Stimulated activated naive B cell treated with anti-CD40 and anti-IgM and Interleukin-4, amounts not matched to agents 10 μg/mL and 1 μg/mL and 100 μg/mL, for 72 hours (primary cell): ENCODE measurements at regions not wholly inside any gene's neighbourhood (a gene's known extent, or its start where the extent isn't known, plus 50 kb on each side); places are given as distances from the start of the nearest gene placed in this dataset.

Source experiments
- ATAC-seq, 2 donors: fragments of 150-1000 bp; cut with Tn5 transposase; replicated peaks; 2 replicates each; pipeline ENCODE4 v1.10.0; 2021; ENCODE audit warnings: moderate library complexity in 1 of 2
- DNase-seq: peaks from one replicate; pipeline ENCODE4 v3.0.0; 2021
- H3K27ac Mint-ChIP-seq: one replicate; pipeline ENCODE4 v1.8.0; 2022; ENCODE audit warnings: mild to moderate bottlenecking, mixed read lengths
- H3K27me3 Mint-ChIP-seq, 2 donors: one replicate each; pipeline ENCODE4 v1.8.0; 2022; ENCODE audit warnings: mixed read lengths in 2 of 2
- H3K36me3 Mint-ChIP-seq, 2 donors: one replicate each; pipeline ENCODE4 v1.8.0; 2022; ENCODE audit warnings: mixed read lengths in 2 of 2, mild to moderate bottlenecking in 1 of 2
- H3K4me1 Mint-ChIP-seq, 2 donors: one replicate each; pipeline ENCODE4 v1.8.0; 2022; ENCODE audit warnings: mixed read lengths in 2 of 2, mild to moderate bottlenecking in 1 of 2
- H3K4me3 Mint-ChIP-seq, 2 donors: one replicate each; pipeline ENCODE4 v1.8.0; 2022; ENCODE audit warnings: mild to moderate bottlenecking in 2 of 2, mixed read lengths in 2 of 2, moderate library complexity in 1 of 2
- H3K9me3 Mint-ChIP-seq, 2 donors: one replicate each; pipeline ENCODE4 v1.8.0; 2022; ENCODE audit warnings: mixed read lengths in 2 of 2, mild to moderate bottlenecking in 1 of 2

DNA sequence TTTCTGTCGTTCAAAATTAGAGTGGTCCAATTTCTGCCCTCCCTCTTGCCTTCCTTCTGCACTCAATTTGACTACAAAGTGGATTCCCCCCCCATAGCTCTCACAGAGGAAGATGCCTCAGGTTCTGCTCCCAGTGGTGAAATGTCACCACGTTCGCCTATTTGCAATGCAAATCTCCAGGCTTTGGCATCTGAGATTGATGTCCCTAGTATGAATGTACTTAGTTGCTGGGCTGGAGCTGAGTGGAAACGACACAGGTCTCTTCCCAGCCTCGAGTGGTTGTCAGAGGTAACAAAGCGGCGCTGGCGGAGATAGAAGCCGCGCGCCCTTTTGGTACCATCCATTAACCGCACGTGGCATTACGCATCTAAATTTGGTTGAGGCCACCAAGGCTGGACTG lies 860.1 kb downstream of the MCTP2 start:
- Mint-ChIP-seq H3K4me1 (no peaks in the 10 kb centered on the region), H3K9me3 (peaks cover 4 to 5% of the 10 kb centered on the region in 2 donors), H3K4me3 (no peak overlapping the region), H3K36me3 (no peaks in the 10 kb centered on the region), H3K27me3 (no peaks in the 10 kb centered on the region), H3K27ac (no peak overlapping the region)
- no peak for ATAC-seq
- no peak for DNase-seq

DNA sequence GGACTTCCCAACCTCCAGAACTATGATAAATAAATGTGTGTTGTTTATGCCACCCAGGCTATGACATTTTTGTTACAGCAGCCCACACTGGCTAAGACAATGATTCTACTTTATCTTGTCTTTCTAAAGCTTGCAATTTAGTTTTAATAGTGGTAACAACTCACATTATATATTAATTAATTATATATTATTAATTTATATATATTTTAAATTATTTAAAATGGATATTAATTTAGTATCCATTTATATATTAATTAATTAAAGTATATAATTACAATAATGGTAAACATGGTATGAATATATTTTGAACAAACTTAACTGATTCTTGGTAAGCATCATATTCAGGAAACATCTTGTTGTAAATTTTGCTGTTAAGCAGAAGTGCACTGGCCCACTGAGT lies 863.9 kb downstream of the MCTP2 start:
- ATAC-seq = no peak
- no peaks in the 10 kb centered on the region for H3K27me3 Mint-ChIP-seq

DNA sequence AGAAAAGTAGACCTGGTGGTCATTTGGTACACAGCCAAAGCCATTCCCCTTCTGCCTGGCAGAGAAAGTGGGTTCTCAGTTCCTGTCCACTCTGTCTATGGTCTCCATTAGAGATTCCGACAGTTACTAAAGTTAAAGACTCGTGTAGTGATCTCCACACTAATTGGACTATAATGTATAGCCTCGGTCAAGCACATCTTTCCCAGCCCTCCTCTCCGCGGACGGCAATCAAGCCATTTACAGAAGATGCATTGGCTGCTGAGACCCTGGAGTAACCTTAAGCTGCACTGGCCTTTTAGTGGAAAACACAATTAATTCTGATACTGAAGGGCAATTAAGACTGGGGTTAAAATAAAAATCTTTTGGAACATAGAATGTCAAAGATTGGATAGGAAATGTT lies 865.3 kb downstream of the MCTP2 start:
- ATAC-seq = no peak
- no peak overlapping the region for H3K27ac Mint-ChIP-seq
- H3K4me3 Mint-ChIP-seq = no peak overlapping the region
- peaks cover 5% of the 10 kb centered on the region in 2 donors for H3K9me3 Mint-ChIP-seq
- H3K27me3 Mint-ChIP-seq = no peaks in the 10 kb centered on the region
- no peak for DNase-seq
- H3K4me1 Mint-ChIP-seq = no peaks in the 10 kb centered on the region
- no peaks in the 10 kb centered on the region for H3K36me3 Mint-ChIP-seq

More for the DNA sequence above, 863.9 kb downstream of the MCTP2 start:
- Mint-ChIP-seq H3K4me1 (no peaks in the 10 kb centered on the region), H3K9me3 (peaks cover 3 to 5% of the 10 kb centered on the region in 2 donors), H3K27ac (no peak overlapping the region), H3K36me3 (no peaks in the 10 kb centered on the region), H3K4me3 (no peak overlapping the region)
- no peak for DNase-seq

DNA sequence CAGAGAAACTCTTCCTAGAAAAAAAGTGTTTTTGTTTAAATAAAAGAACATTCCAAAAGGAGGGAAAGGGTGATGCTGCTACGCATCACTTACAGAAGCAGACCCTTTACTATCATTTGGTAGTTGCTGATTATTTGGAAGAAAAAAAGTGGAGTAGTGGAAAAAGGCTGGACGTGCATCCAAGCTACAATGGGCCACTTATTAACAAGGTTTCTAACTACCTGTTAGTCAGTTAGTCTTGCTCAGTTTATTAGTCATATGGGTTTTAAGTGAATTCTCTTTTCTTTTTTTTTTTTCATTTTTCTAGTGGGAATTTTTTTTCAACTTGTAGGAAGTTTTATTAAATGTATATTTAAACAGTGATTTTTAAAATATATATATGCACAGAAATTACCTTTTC lies 866.0 kb downstream of the MCTP2 start:
- Mint-ChIP-seq H3K27ac (no peak overlapping the region), H3K27me3 (no peaks in the 10 kb centered on the region), H3K4me3 (no peak overlapping the region), H3K36me3 (no peaks in the 10 kb centered on the region), H3K9me3 (peaks cover 5% of the 10 kb centered on the region in 2 donors), H3K4me1 (no peaks in the 10 kb centered on the region)
- DNase-seq (no peak), ATAC-seq (no peak)

DNA sequence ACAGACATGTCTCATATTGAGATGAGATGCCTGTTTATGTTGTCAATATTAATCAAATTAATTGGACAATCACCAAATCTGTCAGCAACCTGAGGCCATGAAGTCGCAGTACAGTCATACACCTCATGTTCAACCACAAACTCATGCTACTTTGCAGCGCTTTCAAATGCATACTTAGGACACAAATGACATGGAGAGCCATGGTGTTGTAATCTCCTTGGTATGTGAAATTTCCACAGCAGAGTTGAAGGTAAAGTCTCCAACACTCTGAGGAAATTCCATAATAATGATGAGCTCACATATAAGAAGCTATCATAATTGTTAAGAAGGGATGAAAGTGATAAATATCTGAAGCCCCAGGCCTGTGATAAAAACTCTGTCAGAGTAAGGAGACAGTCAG lies 873.9 kb downstream of the MCTP2 start:
- H3K27ac Mint-ChIP-seq = no peak overlapping the region
- H3K4me3 Mint-ChIP-seq = no peak overlapping the region
- H3K9me3 Mint-ChIP-seq = peaks cover 0 to 5% of the 10 kb centered on the region in 2 donors
- H3K36me3 Mint-ChIP-seq = no peaks in the 10 kb centered on the region
- no peak for ATAC-seq
- H3K4me1 Mint-ChIP-seq = no peaks in the 10 kb centered on the region
- no peak for DNase-seq
- no peaks in the 10 kb centered on the region for H3K27me3 Mint-ChIP-seq

DNA sequence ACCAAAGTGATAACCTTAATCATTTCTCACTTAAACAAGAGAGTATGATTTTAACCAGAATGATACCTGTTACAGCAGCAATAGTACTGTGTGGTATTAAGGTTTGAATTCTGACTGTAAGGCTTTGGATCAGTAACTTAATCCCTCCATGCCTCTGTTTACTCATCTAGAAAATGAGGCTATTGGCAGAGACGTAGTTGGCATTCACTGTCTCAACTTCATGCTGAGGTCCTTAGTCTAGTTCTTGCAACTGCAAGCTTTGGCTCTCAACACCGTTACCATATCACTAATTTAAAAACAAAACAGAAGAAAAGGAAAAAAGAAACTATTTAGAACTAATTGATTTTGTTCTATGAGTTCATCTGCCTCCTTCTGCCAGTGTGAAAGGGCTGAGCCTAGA lies 875.4 kb downstream of the MCTP2 start:
- Mint-ChIP-seq H3K27ac (no peak overlapping the region), H3K4me3 (no peak overlapping the region), H3K27me3 (no peaks in the 10 kb centered on the region), H3K9me3 (peaks cover 0 to 2% of the 10 kb centered on the region in 2 donors), H3K4me1 (no peaks in the 10 kb centered on the region), H3K36me3 (no peaks in the 10 kb centered on the region)
- ATAC-seq (no peak), DNase-seq (no peak)

DNA sequence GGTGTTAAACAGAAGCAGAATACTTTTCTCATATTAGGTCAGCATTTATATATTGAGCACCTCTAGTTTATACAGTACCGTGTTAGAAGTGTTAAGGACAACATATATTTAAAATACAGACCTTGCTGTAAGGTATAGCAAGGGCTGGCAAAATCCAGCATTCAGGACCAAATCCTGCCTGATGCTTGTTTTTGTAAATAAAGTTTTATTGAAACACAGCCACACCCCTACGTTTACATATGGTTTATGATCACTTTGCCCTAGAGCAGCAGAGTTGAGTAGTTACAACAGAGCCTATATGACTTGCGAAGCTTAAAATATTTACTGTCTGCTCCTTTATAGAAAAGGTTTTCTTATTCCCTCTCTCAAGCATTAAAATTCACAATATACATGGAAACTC lies 877.3 kb downstream of the MCTP2 start:
- peaks cover 0 to 2% of the 10 kb centered on the region in 2 donors for H3K9me3 Mint-ChIP-seq
- DNase-seq = no peak
- no peak overlapping the region for H3K4me3 Mint-ChIP-seq
- no peaks in the 10 kb centered on the region for H3K4me1 Mint-ChIP-seq
- H3K36me3 Mint-ChIP-seq = no peaks in the 10 kb centered on the region
- ATAC-seq = no peak
- no peaks in the 10 kb centered on the region for H3K27me3 Mint-ChIP-seq
- no peak overlapping the region for H3K27ac Mint-ChIP-seq

DNA sequence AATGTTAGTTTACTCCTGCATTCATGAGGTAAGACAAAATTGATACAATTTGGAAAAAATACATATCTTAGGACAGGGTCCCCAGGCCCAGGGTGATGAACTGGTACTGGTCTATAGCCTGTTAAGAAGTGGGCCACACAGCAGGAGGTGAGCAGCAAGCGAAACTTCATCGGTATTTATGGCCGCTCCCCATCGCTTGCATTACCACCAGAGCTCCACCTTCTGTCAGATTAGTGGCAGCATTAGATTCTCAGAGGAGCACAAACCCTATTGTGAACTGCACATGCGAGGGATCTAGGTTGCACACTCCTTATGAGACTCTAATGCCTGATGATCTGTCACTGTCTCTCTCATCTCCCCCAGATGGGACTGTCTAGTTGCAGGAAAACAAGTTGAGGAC lies 880.6 kb downstream of the MCTP2 start:
- no peak overlapping the region for H3K27ac Mint-ChIP-seq
- no peak for DNase-seq
- H3K27me3 Mint-ChIP-seq = no peaks in the 10 kb centered on the region
- H3K9me3 Mint-ChIP-seq = peaks cover 0 to 2% of the 10 kb centered on the region in 2 donors
- H3K36me3 Mint-ChIP-seq = no peaks in the 10 kb centered on the region
- no peak overlapping the region for H3K4me3 Mint-ChIP-seq
- ATAC-seq = no peak
- no peaks in the 10 kb centered on the region for H3K4me1 Mint-ChIP-seq

DNA sequence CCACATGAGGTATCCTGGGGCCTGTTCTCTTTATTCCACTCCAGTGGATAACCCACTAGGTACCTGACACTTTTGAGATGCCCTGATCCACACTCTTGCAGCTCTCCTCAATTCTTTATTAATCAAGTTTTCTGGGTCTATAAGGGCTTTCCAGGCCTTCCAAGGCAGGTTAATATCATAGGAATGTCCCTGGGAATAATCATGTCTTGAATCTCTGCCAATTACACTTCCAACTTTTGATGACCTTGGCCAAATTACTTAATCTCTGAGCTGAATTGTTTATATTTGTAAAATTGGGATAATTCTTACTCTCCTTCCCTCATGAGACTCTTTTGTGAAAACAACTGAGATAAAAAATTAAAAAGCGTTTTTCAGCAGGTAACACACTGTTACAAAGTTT lies 881.7 kb downstream of the MCTP2 start:
- H3K27me3 Mint-ChIP-seq = no peaks in the 10 kb centered on the region
- DNase-seq (no peak), ATAC-seq (no peak)
- no peaks in the 10 kb centered on the region for H3K4me1 Mint-ChIP-seq
- H3K9me3 Mint-ChIP-seq = peaks cover 0 to 2% of the 10 kb centered on the region in 2 donors
- no peak overlapping the region for H3K27ac Mint-ChIP-seq
- no peaks in the 10 kb centered on the region for H3K36me3 Mint-ChIP-seq
- no peak overlapping the region for H3K4me3 Mint-ChIP-seq

DNA sequence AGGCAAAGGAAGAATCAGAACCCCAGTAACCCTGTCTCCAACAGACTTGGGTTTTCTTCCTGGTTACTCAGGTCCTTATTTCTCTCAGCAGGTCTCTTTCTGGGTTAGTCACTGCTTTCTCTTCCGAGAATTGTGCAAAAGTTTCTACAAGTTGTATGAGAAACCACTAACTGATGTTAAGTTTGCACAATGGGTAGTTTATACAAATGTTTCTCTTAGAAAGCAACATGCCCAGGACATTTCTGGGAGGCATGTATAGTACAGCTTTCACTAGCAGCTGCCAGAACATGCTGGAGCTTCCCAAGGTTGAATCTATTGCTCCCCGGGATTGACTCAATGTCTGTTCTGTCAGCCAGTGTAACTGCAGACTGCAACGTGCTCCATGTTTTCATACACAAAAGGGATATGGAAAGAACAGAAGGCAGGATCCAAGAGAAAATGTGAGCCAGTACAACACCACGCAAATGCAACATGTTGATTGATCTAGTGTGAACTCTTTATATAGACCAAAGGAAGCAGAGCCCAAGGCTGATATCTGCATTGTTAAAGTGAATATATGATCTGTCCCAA lies 887.8 kb downstream of the MCTP2 start:
- no peak for DNase-seq
- ATAC-seq = no peak
- Mint-ChIP-seq H3K9me3 (peaks cover 0 to 2% of the 10 kb centered on the region in 2 donors), H3K4me1 (no peaks in the 10 kb centered on the region), H3K36me3 (no peaks in the 10 kb centered on the region), H3K4me3 (no peak overlapping the region), H3K27ac (no peak overlapping the region), H3K27me3 (no peaks in the 10 kb centered on the region)

DNA sequence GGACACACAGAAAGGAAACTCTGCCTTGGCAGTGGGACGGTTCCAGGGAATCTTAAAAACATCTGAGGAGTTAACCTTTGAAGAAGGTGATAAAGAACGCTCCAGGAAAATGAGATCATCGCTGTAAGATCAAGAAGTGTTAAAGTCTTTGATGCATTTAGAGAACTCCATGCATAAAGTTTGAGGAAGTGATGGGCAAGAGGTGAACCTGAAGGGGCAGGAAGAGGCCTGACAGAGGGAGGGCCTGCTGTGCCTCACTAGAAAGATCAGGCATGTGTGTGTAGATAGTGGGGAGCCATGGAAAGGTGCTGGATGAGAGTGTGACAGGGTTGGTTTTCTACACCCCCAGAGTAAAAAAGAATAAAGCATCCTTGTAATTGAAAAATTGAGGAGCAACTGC lies 889.2 kb downstream of the MCTP2 start:
- ATAC-seq (no peak), DNase-seq (no peak)
- Mint-ChIP-seq H3K36me3 (no peaks in the 10 kb centered on the region), H3K9me3 (peaks cover 0 to 2% of the 10 kb centered on the region in 2 donors), H3K27me3 (no peaks in the 10 kb centered on the region), H3K4me3 (no peak overlapping the region), H3K27ac (no peak overlapping the region), H3K4me1 (no peaks in the 10 kb centered on the region)

DNA sequence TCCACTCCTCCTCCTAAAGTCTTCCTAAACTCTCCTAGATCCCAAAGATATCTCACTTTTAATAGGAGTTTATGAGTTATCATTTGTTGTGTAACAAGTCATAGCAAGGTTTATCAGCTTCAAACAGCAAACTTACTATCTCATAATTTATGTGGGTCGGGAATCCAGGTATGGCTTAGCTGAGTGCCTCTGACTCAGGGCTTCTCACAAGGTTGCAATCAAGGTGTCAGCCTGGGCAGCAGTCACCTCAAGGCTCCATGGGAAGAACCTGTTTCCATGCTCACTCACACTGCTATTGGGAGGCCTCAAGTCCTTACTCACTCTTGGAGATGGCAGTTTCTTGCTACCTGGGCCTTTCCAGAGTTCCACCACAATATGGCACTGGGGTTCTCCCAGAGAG lies 889.8 kb downstream of the MCTP2 start:
- no peaks in the 10 kb centered on the region for H3K27me3 Mint-ChIP-seq
- H3K36me3 Mint-ChIP-seq = no peaks in the 10 kb centered on the region
- H3K4me3 Mint-ChIP-seq = no peak overlapping the region
- H3K9me3 Mint-ChIP-seq = peaks cover 0 to 2% of the 10 kb centered on the region in 2 donors
- ATAC-seq = no peak
- H3K4me1 Mint-ChIP-seq = no peaks in the 10 kb centered on the region
- no peak overlapping the region for H3K27ac Mint-ChIP-seq
- no peak for DNase-seq

DNA sequence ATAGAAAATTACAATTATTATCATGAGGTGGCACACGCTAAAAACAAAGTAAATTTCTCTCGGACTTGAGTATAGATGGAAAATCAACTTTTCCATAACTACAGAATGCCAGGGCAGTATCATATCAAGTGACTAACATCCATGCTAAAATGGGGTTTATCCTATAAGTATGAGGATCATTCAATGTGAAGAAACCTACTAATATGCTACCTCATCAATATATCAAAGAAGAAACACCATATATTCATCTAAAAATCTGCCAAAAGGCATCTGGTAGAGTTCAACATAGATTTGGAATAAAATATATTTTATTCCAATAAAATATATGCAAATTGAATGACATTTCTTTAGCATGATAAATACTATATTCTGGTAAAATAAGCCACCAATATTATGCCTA lies 894.4 kb downstream of the MCTP2 start:
- no peak for DNase-seq
- no peak for ATAC-seq
- H3K9me3 Mint-ChIP-seq = no peaks in the 10 kb centered on the region
- H3K36me3 Mint-ChIP-seq = no peaks in the 10 kb centered on the region
- H3K27me3 Mint-ChIP-seq = no peaks in the 10 kb centered on the region
- no peaks in the 10 kb centered on the region for H3K4me1 Mint-ChIP-seq
- no peak overlapping the region for H3K27ac Mint-ChIP-seq
- no peak overlapping the region for H3K4me3 Mint-ChIP-seq

DNA sequence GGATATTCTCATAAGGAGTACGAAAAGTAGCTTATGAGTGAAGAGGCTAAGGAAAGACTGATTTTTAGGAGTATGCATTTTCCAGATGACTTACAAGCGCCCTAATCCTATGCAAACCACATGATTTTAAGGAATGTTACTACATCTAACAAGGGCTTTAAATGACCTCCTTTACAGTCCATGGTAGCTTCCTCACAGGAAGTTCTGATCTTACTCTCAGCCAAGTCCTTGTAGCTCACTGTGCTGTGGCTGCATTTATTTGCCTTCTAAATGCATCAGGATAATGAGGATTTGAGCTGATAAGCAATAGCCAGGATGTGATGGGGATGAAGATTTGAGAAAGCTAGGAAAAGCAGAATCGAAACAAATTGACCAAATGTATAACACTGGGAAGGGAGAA lies 896.0 kb downstream of the MCTP2 start:
- H3K9me3 Mint-ChIP-seq = no peaks in the 10 kb centered on the region
- DNase-seq = no peak
- H3K27me3 Mint-ChIP-seq = peaks cover 3 to 5% of the 10 kb centered on the region in 2 donors
- H3K36me3 Mint-ChIP-seq = no peaks in the 10 kb centered on the region
- no peaks in the 10 kb centered on the region for H3K4me1 Mint-ChIP-seq
- no peak overlapping the region for H3K27ac Mint-ChIP-seq
- no peak for ATAC-seq
- no peak overlapping the region for H3K4me3 Mint-ChIP-seq

DNA sequence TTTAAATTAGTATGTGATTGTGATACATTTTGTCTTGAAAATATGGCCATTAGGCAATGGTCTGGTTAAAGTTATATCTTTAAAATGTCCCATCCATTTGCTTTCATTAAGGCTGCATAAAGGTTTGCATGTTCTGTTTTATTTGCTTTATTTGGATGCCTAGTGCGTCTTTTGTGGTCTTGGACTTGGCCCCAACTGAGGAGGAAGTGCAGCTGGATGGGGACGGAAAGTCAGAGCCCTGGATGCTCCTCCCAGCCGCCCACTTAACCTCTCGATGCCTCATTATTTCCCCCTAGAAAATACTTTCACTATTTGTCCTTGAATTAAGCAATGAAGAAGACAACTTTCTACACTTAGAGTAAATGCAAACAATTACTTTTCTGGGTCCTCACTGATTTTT lies 898.2 kb downstream of the MCTP2 start:
- Mint-ChIP-seq H3K36me3 (no peaks in the 10 kb centered on the region), H3K4me3 (no peak overlapping the region), H3K27me3 (peaks cover 3 to 5% of the 10 kb centered on the region in 2 donors), H3K9me3 (no peaks in the 10 kb centered on the region), H3K27ac (no peak overlapping the region), H3K4me1 (no peaks in the 10 kb centered on the region)
- ATAC-seq (no peak), DNase-seq (no peak)

DNA sequence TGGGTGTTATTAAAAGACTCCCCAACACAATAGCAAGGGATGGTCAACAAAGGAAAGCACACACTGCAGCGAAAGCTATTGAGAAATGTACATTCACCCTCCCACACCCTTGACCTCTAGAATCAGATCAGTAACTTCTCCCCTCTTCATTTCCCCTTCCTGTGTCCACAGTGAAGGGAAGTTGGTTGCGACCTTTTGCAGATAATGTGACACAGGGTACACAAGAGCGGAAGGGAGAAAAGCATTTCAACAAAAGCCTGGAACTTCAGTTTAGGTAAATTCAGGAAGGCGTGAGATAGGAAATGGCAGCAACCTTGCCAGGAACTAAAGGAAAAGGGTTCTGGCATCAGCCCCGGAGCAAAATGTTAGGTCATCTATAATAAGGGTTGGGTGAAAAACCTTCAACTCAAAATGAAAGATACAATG lies 899.8 kb downstream of the MCTP2 start:
- no peaks in the 10 kb centered on the region for H3K4me1 Mint-ChIP-seq
- no peak for DNase-seq

More for the DNA sequence above, 899.8 kb downstream of the MCTP2 start:
- H3K9me3 Mint-ChIP-seq = no peaks in the 10 kb centered on the region
- no peak overlapping the region for H3K27ac Mint-ChIP-seq
- peaks cover 3 to 5% of the 10 kb centered on the region in 2 donors for H3K27me3 Mint-ChIP-seq
- H3K36me3 Mint-ChIP-seq = no peaks in the 10 kb centered on the region
- no peak overlapping the region for H3K4me3 Mint-ChIP-seq
- ATAC-seq = no peak
